Activated naive CD4-positive, alpha-beta T cell treated with anti-CD3 and anti-CD28 coated beads, Interleukin-2, amount 50 U/mL, for 24 hours (primary cell): ENCODE measurements at regions not wholly inside any gene's neighbourhood (a gene's known extent, or its start where the extent isn't known, plus 50 kb on each side); places are given as distances from the start of the nearest gene placed in this dataset.

Source experiments
- H3K27ac Mint-ChIP-seq: one replicate; pipeline ENCODE4 v1.8.0; 2021; ENCODE audit warnings: mild to moderate bottlenecking, mixed read lengths
- H3K27me3 Mint-ChIP-seq: one replicate; pipeline ENCODE4 v1.8.0; 2021; ENCODE audit warnings: mixed read lengths
- H3K36me3 Mint-ChIP-seq: one replicate; pipeline ENCODE4 v1.8.0; 2021; ENCODE audit warnings: mixed read lengths
- H3K4me1 Mint-ChIP-seq: one replicate; pipeline ENCODE4 v1.8.0; 2021; ENCODE audit warnings: mixed read lengths
- H3K4me3 Mint-ChIP-seq: one replicate; pipeline ENCODE4 v1.8.0; 2021; ENCODE audit warnings: mild to moderate bottlenecking, mixed read lengths
- H3K9me3 Mint-ChIP-seq: one replicate; pipeline ENCODE4 v1.8.0; 2021; ENCODE audit warnings: mixed read lengths

DNA sequence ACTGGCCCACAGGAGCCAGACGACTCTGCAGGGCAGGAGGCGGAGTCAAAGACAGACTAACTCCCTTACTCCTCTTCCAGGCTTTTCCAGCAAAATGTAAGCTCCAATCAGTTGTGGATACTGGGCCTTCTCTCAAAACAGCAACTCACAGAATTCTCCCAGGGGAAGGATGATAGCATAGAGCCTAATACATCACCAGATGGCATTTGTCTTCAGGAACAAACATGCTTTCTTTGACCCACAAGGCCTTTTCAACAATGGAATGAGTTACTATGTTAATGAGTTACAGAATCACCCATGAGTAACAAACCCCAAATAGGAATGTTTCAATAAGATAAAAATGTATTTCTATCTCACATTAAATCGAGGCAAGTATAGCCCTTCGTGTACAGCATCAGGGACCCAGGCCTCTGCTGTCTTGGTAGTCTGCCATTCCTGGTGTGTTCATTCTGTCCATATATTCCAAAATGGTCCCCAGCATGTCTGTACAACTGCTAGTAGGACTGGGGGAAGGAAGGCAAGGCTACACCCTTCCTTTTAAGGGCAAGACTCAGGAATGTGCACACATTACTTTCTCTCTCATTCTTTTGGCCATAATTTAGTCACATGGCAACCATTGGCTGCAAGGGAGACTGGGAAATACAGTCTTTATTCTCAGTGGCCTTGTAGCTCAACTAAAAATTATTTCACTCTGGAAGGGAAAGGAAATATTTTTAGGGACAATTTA lies 76.4 kb downstream of the BOD1L2 start:
- no peaks in the 10 kb centered on the region for H3K4me1 Mint-ChIP-seq
- H3K27ac Mint-ChIP-seq = no peak overlapping the region
- no peaks in the 10 kb centered on the region for H3K9me3 Mint-ChIP-seq
- no peaks in the 10 kb centered on the region for H3K36me3 Mint-ChIP-seq
- no peak overlapping the region for H3K4me3 Mint-ChIP-seq
- peaks cover 4% of the 10 kb centered on the region for H3K27me3 Mint-ChIP-seq

DNA sequence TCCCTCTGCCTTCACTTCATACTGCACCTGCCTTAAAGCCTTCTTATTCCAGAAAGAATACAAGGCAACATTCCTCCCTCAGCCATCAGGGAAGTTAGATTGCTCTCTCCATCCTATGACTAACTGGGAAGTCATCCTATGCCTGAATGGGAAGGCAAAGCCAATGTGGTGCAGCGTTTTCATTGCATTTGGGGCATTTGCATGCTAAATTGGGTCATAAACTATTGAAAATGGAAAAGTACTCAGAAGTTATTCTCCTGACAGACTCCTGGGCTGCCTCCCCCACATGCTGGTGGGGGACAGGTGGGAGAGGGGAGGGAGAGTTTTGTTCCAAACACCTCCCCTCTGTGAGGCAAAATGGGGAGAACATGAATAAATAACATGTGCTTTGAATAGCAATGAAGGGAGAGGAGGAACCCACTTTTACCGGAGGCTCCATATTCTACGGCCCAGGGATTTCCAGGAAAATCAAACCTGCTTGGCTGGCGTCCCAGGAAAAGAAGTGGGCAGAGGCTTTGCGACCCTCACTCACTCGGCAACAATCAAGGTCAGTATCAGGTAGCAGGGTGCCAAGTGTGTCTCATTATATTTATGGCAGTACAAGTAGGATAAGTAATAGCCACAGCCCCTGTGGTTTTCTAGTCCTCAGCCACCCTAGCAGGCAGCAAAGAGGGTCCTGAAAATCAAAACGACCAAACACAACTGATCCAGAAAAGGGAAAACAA lies 84.1 kb downstream of the BOD1L2 start:
- H3K4me1 Mint-ChIP-seq = no peaks in the 10 kb centered on the region
- H3K27ac Mint-ChIP-seq = no peak overlapping the region
- H3K9me3 Mint-ChIP-seq = no peaks in the 10 kb centered on the region
- no peaks in the 10 kb centered on the region for H3K36me3 Mint-ChIP-seq
- peaks cover 2% of the 10 kb centered on the region for H3K27me3 Mint-ChIP-seq
- no peak overlapping the region for H3K4me3 Mint-ChIP-seq

DNA sequence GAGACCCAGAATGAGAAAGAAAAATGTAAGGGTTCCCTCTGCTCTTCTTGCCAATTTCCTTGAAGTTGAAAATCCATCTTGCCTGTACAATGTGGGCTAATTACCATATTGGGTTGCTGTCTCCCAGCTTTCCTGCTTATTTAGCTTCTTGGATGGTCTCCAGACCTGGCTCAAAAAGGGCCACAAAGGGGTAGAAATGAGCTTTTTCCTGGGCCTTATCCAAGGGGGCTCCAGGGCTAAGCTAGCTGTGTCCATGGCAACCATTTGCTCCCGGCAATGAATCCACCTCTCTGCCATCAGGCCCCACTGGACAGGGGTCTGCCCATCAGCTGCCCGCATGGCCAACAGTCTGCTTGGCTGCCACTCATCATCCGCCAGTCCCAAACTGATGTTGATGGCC lies 85.0 kb downstream of the BOD1L2 start:
- Mint-ChIP-seq H3K9me3 (no peaks in the 10 kb centered on the region), H3K36me3 (no peaks in the 10 kb centered on the region), H3K4me1 (no peaks in the 10 kb centered on the region), H3K4me3 (no peak overlapping the region), H3K27ac (no peak overlapping the region), H3K27me3 (no peaks in the 10 kb centered on the region)

DNA sequence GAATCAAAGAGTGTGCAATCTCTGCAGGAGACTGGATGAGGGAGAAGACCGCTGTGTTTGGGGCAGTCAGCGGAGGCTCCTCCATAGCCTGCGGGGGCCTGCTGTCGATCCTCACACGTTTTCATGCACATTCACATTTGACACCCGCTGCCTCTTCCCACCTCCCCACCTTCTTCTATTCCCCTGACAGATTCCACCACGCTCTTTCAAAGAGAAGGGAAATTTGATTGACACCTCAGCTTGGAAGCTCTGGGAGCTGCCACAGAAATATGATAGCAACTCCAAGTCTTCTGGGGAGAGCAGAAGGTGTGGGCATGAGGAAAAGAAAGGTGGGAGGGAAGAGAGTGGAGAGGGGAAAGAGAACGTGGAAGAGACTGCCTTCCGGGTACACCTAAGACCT lies 87.5 kb downstream of the BOD1L2 start:
- no peaks in the 10 kb centered on the region for H3K4me1 Mint-ChIP-seq
- H3K27ac Mint-ChIP-seq = no peak overlapping the region
- H3K36me3 Mint-ChIP-seq = no peaks in the 10 kb centered on the region
- no peaks in the 10 kb centered on the region for H3K9me3 Mint-ChIP-seq
- no peaks in the 10 kb centered on the region for H3K27me3 Mint-ChIP-seq
- no peak overlapping the region for H3K4me3 Mint-ChIP-seq

DNA sequence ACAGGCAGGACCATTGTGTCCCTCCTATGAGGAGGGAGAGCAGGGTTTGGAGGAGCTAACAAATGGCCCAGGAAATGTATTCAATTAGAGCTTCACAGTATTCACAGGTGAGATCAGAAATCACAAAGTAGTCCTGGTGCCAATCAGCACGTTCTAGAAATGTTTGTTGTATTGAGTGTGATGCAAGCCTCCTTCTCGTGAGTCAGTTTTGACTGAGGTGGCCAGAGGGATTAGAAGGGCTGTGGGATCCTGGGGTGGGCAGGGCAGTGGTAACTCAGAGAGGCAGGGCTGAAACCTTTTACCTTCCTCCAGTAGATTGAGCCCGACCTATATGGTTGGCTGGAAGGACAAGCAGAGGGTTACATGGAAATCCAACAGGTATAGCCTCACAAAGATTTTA lies 95.0 kb downstream of the BOD1L2 start:
- no peak overlapping the region for H3K4me3 Mint-ChIP-seq
- no peaks in the 10 kb centered on the region for H3K4me1 Mint-ChIP-seq
- no peaks in the 10 kb centered on the region for H3K27me3 Mint-ChIP-seq
- no peaks in the 10 kb centered on the region for H3K9me3 Mint-ChIP-seq
- no peaks in the 10 kb centered on the region for H3K36me3 Mint-ChIP-seq
- no peak overlapping the region for H3K27ac Mint-ChIP-seq

DNA sequence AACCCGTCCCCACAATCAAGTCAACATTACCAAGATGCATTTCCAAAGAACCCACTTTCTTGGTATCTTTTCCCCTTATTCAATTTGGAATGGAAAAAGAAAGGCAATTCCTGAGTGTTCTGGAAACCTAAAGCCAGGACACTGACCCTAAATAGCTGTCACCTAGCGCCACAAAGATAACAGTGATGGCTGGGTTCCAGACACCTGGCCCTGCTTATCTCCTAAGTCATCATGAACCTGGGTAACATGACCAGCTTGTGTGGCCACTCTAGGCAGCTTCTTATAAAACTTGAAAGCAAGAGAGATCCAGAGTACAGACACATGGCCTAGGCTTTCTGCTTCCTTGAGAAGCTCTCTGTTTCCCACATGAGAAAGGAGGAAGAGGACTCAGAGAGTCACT lies 95.4 kb downstream of the BOD1L2 start:
- no peaks in the 10 kb centered on the region for H3K9me3 Mint-ChIP-seq
- no peaks in the 10 kb centered on the region for H3K4me1 Mint-ChIP-seq
- H3K36me3 Mint-ChIP-seq = no peaks in the 10 kb centered on the region
- H3K27ac Mint-ChIP-seq = no peak overlapping the region
- H3K4me3 Mint-ChIP-seq = no peak overlapping the region
- H3K27me3 Mint-ChIP-seq = no peaks in the 10 kb centered on the region

DNA sequence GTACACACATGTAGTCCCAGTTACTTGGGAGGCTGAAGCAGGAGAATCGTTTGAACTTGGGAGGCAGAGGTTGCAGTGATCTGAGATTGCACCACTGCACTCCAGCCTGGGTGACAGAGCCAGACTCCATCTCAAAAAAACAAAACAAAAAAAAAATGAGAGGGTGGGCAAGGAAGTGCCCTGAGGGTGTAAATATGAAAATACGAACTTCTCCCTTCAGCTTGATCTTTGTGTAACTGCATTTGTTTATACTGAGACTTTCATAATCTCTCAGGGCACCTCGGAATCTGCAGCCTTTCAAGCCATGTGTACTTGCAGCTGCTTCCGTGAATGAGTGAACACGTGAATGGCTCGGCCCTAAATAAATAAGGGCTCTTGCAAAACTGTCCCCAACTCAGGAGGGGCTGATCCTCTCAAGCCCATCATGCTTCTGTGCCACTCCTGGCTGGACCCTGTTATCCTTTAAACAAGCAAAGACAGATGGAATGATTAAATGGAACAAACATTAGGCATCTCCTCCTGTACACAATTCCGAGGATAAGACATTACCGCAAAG lies 96.8 kb downstream of the BOD1L2 start:
- H3K36me3 Mint-ChIP-seq = no peaks in the 10 kb centered on the region

DNA sequence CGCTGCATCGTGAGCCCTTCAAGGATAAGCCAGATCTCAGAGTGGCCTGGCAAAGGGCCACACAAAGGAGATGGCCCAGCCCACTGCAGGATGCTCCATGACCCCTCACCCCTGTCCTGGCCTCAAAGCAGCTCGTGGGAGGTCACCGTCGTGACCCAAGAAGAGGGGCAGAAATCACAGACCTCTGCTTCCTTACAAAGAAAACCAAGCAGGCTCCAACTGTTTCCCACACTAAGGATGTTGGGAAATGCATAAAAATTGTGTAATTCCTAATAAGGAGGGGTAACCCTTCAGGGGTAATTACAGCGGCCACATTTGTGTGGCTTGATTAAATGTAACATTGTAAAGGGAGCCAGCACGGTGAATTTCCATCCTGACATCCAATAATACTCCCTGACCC lies 102.3 kb downstream of the BOD1L2 start:
- Mint-ChIP-seq H3K4me1 (no peaks in the 10 kb centered on the region), H3K4me3 (no peak overlapping the region), H3K27me3 (no peaks in the 10 kb centered on the region), H3K36me3 (no peaks in the 10 kb centered on the region), H3K27ac (no peak overlapping the region), H3K9me3 (no peaks in the 10 kb centered on the region)

More for the DNA sequence above, 96.8 kb downstream of the BOD1L2 start:
- Mint-ChIP-seq H3K4me1 (no peaks in the 10 kb centered on the region), H3K9me3 (no peaks in the 10 kb centered on the region), H3K4me3 (no peak overlapping the region), H3K27me3 (no peaks in the 10 kb centered on the region), H3K27ac (no peak overlapping the region)

DNA sequence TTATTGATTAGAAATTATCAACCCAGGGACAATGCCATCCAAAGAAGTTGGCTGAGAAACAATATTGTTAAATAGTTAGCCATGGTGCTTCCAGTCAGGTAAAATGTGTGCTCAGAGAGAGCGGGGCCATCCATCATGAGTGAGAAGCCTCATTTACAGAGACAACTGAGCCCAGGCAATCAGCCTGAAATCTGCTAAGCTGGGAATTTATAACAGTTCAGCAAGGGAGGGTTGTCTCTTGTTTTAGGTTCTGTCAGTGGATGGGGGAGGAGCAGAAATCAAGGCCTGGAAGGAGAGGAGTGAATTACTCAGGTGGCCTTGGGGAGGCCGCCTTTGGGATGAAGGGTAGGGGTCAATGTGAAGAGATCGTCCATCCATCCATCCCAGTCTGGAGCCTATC lies 102.5 kb upstream of the ST8SIA3 start:
- H3K4me3 Mint-ChIP-seq = no peak overlapping the region
- no peaks in the 10 kb centered on the region for H3K36me3 Mint-ChIP-seq
- H3K9me3 Mint-ChIP-seq = no peaks in the 10 kb centered on the region
- no peak overlapping the region for H3K27ac Mint-ChIP-seq
- no peaks in the 10 kb centered on the region for H3K27me3 Mint-ChIP-seq
- no peaks in the 10 kb centered on the region for H3K4me1 Mint-ChIP-seq

DNA sequence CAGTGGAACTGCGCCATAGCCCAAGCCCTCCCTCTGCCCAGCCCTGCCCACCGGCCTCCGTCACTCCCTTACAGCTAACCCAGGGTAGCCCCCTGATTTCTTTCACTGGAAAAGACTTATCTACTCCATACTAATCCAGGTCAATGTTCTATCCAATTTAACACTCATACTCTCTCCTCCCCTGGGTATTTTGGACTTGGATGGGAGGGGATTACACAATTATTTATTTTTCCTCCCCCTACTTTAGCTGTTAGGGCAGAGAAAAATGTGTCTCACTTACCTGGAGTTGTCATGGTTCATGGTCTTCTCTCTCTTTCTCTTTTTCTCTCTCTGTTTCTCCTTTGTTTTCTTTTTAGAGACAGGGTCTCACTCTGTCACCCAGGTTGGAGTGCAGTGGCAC lies 100.6 kb upstream of the ST8SIA3 start:
- Mint-ChIP-seq H3K36me3 (no peaks in the 10 kb centered on the region), H3K9me3 (no peaks in the 10 kb centered on the region), H3K4me3 (no peak overlapping the region), H3K27ac (no peak overlapping the region), H3K4me1 (no peaks in the 10 kb centered on the region), H3K27me3 (no peaks in the 10 kb centered on the region)

DNA sequence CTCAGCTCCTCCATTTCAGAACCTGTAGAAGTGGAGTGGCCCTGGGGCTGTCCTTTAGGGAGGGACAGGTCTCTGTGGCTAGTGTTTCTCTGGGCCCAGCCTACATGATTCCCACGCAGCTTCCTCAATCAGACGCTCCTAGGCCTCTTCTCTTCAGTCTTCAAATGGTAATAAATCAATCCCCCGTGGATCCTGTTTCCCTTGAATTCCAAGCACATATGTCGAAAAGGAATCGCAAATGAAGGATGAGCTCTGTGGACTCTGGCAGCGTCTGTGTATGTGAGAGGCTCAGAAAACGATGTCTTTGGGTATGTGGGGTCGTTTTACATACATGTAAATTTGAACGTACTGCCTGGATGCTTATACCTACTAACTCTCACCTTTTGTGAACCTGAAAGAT lies 98.5 kb upstream of the ST8SIA3 start:
- Mint-ChIP-seq H3K27me3 (peaks cover 1% of the 10 kb centered on the region), H3K36me3 (no peaks in the 10 kb centered on the region), H3K27ac (no peak overlapping the region), H3K4me1 (no peaks in the 10 kb centered on the region), H3K4me3 (no peak overlapping the region), H3K9me3 (no peaks in the 10 kb centered on the region)

DNA sequence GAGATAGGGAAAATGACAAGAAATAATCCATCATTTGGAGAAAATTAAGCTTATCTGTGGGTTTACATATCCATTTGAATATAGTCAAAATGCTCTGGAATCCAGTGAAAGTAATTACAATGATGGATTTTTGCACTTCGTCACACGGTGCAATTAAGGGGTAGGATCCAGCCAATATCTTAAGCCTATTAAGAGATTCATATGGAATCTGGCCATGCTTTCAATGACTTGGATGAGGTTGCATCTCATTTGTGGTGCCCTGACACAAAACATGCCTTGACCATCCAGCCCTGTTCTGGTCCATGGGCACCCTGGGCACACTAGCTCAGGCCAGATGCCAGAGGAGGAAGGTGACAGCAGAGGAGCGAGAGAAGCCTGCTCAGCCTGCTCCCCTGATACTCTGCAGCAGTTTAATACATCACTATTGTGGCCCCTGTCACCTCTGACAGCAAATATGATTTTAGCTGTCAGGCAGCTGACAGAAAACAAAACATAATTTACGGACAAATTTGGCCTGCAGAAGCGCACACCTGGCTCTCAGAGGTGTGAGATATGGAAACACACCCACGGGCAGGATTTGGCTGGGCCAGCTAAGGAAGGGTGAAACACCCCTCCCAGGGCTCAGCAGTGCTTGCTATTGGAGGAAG lies 94.1 kb upstream of the ST8SIA3 start:
- Mint-ChIP-seq H3K27me3 (peaks cover 6% of the 10 kb centered on the region), H3K36me3 (no peaks in the 10 kb centered on the region), H3K4me3 (no peak overlapping the region), H3K9me3 (peaks cover 7% of the 10 kb centered on the region), H3K4me1 (no peaks in the 10 kb centered on the region), H3K27ac (no peak overlapping the region)

DNA sequence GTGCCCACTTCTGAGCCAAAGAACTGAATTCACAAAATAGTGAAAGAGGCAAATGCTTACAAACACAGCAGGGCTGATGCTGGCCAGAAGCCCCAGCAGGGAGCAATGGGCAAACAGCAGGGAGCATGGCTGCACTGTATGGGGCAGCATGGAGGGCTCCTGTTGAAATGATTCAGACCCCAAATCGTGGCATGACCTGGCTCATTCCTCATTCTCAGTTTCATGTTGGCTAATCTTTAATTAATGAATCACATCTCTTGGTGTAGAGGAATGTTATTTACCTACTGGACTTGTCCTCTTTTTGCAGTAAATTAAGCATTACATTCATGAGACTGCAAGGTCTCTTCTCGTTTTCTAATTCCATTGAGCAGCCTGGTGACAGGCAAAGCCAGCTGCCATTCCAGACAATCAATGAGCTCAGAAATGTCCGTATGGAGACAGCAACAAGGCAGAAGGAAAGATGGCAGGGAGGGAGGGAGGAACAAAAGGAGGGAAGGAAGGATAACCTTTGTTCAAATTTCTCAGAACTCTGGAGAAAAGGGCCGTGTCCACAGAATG lies 84.9 kb upstream of the ST8SIA3 start:
- Mint-ChIP-seq H3K4me1 (no peaks in the 10 kb centered on the region), H3K9me3 (no peaks in the 10 kb centered on the region), H3K4me3 (no peak overlapping the region), H3K27me3 (peaks cover 1% of the 10 kb centered on the region), H3K27ac (no peak overlapping the region), H3K36me3 (no peaks in the 10 kb centered on the region)

DNA sequence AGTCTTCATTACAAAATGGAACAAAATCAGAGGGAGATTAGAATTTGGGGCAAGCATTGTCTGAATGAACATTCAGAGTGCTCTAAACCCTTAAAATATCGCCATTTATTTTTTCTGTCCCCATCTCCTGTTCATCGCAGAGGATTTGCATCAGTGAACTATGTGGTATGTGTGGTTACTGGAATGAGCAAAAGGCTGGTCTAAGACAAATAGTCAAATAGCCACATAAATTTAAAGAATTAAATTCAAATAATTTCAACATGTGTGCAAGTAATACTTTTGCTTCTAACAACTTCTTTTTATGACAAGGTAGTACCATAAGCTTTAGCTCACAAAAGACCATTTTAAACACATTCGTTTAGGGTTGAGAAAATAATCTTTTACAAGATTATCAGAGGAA lies 82.6 kb upstream of the ST8SIA3 start:
- no peak overlapping the region for H3K27ac Mint-ChIP-seq
- no peaks in the 10 kb centered on the region for H3K36me3 Mint-ChIP-seq
- H3K27me3 Mint-ChIP-seq = peaks cover 1% of the 10 kb centered on the region
- H3K9me3 Mint-ChIP-seq = no peaks in the 10 kb centered on the region
- no peaks in the 10 kb centered on the region for H3K4me1 Mint-ChIP-seq
- no peak overlapping the region for H3K4me3 Mint-ChIP-seq

DNA sequence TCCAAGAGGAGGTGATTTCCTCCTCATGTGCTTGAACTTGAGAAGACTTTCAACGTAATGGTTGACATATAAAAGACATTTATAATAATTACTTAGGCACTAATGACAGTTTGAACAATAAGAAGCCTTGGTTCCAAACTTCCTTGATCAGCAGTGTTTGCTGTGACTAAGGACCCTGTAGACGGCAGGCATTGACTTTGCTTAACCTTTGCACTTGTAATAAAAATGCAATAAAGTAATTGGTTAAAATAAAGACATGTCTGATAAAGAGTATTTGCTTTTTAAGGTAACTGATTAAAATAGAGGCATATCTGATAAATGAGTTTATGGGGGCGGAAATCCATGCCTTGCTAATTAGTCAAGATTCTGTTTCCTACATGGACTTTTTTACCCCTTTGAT lies 82.2 kb upstream of the ST8SIA3 start:
- Mint-ChIP-seq H3K36me3 (no peaks in the 10 kb centered on the region), H3K9me3 (no peaks in the 10 kb centered on the region), H3K27me3 (peaks cover 1% of the 10 kb centered on the region), H3K4me1 (no peaks in the 10 kb centered on the region), H3K27ac (no peak overlapping the region), H3K4me3 (no peak overlapping the region)

DNA sequence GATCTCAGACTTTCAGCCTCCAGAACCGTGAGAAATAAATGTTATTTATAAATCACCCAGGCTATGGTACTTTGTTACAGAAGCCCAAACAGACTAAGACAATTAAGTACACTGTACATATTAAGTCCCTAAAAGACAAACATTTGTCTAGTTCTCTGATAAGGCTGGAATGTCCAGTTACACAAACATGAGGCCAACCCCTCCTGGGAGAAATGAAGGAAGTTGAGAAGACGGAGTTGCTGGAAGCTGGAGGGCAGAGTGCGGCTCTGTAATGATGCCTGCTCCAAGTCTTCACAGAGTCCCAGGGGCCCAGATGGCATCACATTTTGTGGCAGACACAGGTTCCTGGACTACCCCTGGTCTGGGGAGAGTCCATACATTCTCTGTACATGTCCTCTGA lies 79.2 kb upstream of the ST8SIA3 start:
- H3K4me1 Mint-ChIP-seq = no peaks in the 10 kb centered on the region
- H3K36me3 Mint-ChIP-seq = no peaks in the 10 kb centered on the region
- H3K27me3 Mint-ChIP-seq = peaks cover 1% of the 10 kb centered on the region
- no peak overlapping the region for H3K27ac Mint-ChIP-seq
- H3K9me3 Mint-ChIP-seq = no peaks in the 10 kb centered on the region
- no peak overlapping the region for H3K4me3 Mint-ChIP-seq
